ENCODE measurements at regions not wholly inside any gene's neighbourhood (a gene's known extent, or its start where the extent isn't known, plus 50 kb on each side); places are given as distances from the start of the nearest gene placed in this dataset.

GRCh38 chr2:129623783-129624182, 355.7 kb upstream of the RAB6C start:
- TF ChIP-seq CTCF (conservative IDR thresholded peaks at IDR 0.05 in 1 of 2, IDR thresholded peaks at IDR 0.05 in 1 of 2; ENCODE audit: low read depth in 1 of 2, low read length in 2 of 2) (no peak), EZH2 (IDR thresholded peaks at IDR 0.05; ENCODE audit: low read length, missing control alignments) (no peak)
